ENCODE measurements at regions not wholly inside any gene's neighbourhood (a gene's known extent, or its start where the extent isn't known, plus 50 kb on each side); places are given as distances from the start of the nearest gene placed in this dataset.

DNA sequence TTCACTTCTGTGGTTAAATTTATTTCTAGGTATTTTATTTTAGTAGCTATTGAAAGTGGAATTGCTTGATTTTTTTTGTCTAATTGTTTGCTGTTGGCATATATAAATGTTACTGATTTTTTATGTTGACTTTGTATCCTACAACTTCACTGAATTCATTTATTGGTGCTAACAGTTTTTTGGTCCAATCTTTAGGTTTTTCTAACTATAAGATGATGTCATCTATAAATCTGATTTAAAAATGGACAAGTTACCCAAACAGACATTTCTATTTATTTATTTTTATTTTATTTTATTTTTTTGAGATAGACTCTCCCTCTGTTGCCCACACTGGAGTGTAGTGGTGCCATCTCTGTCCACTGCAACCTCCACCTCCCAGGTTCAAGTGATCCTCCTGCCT is 162.3 kb downstream of the COX7C start:
- DNase-seq (ENCODE audit: low spot score), result no peak

DNA sequence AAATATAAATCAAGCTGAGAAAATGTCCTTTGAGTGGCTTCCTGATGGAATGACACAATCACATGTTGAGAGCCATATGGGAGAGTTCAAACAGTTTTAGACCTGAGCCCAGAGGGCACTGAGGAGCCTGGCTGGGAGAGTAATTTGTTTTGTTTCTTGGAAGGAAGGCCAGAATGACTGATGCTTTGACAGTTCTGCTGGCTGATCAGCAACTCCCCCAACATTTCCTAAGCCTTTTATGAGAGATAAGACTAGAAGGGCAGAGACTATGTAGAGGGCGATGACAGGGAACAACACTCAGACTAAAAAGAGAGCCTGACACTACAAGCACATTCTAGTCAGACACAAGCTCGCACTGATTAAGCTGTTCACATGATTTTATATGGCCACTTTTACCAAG is 169.2 kb downstream of the COX7C start:
- no peak for DNase-seq (ENCODE audit: low spot score)

DNA sequence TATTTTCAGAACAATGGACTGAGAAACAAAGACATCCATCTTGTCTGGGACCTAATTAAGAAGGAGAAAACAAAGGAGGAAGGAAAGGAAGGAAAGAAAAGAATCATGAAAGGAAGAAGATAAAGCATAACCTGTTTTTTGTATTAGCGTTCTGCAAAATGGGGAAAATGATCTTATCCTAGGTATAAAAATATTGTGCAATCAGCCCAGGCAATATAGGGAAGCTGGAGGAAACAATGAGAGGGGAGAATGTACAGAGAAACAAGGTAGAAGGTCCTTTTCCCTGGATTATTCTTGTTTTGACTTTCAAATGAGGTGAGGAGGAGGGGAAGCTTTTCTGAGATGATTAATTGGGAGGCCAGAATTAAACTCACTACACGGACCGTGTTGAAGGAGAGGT is 177.9 kb downstream of the COX7C start:
- DNase-seq (ENCODE audit: low spot score), result no peak

DNA sequence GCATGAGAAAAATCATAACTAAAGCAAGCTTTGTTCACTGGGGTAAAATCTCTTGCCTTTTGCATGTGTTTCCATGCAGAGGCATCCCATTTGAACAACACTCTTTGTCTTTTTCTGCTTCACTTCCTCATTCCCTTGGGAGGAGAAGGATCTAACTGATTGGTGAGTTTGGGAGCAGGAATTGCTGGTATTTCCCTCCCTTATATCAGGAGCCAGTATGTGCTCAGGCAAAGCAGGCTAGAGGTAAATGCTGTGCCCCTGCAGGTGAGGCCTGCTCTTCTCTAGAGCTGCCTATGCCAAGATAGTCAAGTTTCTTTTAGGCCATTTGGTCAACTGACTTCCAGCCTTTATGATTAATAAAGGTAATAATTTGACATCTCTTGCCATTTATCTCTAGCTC is 179.9 kb downstream of the COX7C start:
- no peak for DNase-seq (ENCODE audit: low spot score)

DNA sequence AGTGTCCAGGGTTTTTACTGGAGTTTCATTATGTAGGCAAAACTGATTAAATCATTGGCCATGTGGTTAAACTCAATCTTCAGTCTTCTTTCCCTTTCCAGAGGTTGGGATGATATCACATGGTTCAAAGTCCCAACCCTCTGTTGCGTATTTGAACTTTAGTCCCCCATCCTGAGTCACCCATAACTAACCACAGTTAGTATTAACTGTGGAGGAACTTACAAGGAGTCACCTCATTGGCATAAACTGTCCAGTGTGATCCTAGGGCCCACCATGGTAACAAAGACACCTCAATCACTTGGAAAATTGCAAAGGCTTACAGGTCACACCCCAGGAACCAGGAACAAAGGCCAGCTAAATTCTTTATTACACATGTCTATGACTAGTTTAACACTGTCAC is 188.5 kb downstream of the COX7C start:
- DNase-seq (ENCODE audit: low spot score), result peak; percentile 63

DNA sequence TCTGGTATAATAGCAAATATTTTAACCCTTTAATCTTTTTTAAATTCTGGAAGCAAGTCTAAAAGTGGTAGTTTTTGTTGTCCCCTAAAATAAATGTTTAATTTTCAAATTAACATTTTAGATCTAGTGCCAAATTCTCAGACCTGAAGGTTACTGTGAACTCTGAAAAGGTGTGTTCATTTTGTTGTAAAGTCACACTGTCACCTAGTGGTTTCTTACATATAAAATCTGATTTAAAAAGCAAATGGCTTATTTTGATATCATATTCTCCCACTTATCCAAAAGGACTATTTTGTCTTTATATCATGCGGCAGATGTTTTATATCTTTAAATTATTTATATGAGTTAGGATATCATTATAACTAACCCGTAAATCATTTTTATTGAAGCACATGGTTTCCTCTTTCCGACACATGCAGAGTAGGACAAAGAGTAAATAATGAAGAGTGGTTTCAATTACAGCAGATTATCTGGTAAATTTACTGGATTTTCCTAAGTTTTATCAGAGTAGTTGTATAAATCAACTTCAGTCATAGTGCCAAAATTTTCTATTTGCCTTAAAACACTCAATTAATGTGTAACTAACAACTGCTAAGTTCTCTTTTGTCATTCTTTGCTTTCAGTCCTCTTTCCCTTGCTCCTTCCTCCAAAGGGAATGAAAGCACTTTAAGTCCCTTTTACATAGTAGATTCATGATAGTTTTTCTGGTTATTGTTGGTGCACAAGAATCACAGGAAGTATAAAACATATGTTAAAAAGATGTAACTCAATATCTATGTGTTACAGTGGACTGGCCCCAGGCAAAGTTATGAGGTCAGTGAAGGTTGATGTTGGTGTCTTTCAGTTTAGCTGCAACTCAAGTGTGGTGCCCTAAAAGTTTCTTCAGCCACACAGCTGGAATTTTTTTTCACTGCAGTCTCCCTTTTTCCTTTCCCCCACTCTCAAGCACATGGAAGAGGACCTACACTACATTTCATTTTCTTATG is 189.6 kb downstream of the COX7C start:
- no peak for DNase-seq (ENCODE audit: low spot score)

DNA sequence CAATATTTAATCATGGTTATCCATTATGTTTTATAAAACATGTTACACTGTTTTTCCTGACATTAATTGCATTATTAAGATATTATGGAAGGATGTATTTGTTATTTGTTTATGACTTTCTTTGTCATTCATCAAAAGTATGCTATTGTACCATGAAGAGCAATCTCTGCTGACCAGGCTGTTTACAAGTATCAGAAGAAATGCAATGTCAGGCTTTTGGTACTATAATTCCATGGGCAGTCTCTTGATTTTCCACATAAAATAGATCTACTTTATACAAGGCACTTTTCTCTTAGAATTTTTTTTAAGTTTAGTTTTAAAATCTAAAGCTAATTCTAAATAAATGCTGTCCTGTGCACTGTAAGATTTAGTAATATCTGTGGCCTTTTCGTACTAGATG is 196.6 kb downstream of the COX7C start:
- no peak for DNase-seq (ENCODE audit: low spot score)

DNA sequence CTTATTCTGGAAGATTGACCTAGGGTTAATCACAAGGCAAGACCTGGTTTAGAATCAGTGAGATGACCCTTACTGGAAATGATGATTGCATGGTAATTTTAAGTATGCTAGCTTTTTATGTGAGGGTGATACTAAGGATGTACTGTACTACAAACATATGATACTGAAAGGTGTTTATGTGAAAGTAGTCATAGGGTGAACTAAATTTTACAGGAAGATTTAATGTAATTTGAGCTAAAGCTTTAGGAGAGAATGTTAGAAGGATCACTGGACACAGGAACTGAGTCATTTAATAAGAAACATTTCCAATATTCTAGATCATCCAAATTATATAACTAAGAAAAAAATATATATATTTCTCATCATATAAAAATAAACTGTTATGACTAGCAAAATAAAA is 197.2 kb downstream of the COX7C start:
- DNase-seq (ENCODE audit: low spot score), result no peak

DNA sequence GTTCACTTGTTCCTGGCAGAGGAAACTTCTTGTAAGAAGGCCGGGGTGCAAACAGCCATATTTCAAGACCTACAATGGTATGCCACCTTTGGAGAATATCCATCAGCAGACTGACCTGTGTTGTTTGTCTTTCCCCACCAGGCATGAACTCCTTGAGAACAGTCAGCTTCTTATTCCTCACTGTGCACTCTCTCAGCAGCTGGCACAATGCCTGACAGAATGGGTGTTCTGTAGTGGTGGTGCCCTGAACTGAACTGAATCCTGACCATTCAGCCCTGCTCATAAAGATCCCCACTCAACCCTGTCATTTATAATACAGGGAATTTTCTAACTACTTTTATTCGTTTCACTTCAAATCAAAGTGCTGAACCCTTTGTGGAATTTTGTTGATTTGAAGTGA is 206.9 kb downstream of the COX7C start:
- DNase-seq (ENCODE audit: low spot score), result no peak

DNA sequence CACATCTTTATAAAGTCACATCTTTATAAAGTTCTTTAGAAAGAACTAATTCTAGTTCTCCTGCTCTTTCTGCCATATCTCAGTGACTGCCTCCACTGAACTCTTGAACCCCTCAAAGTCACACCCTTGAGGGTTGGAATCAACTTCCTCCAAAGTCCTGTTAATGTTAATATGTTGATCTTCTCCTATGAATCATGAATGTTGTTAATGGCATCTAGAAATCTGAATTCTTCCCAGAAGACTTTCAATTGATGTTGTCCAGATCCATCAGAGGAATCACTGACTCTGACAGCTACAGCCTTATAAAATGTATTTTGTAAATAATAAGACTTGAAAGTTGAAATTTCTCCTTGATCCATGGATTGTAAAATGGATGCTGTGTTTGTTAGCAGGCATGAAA is 213.4 kb downstream of the COX7C start:
- DNase-seq (ENCODE audit: low spot score), result no peak

DNA sequence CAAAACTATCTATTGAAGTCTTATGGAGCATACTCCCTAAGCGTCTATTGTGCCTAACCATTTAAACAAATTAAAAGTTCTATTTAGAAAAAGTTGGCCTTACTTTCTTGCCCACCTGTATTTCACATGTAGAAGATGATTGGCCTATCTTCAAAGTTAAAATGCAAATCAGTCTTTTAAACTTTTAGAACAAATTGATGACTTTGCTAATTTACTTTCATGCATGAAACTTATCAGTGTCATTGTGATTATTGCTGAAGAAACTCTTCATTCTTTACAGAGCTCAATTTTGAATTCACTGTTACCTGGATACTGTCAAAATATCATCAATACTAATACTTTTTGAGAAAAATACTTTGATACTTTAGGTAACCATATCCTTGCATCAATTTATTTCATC is 216.1 kb downstream of the COX7C start:
- DNase-seq (ENCODE audit: low spot score), result no peak

DNA sequence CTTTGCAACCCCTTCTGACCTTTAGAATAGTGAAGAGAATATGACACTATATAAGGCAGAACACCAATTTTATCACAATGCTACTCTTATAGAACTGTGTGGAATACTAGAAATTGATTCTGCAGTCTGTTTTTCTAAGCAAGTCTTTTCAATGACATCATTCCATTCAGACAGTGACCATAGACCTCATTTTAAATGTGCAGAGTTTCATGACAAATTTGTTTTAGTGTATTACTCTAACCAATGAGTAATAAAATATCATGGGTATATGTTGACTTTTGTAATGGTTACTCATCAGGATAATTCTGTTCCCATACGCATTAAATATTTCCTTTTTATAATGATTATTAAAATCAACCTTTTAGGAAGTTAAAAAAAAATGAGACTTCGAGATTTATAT is 219.9 kb downstream of the COX7C start:
- DNase-seq (ENCODE audit: low spot score), result no peak

DNA sequence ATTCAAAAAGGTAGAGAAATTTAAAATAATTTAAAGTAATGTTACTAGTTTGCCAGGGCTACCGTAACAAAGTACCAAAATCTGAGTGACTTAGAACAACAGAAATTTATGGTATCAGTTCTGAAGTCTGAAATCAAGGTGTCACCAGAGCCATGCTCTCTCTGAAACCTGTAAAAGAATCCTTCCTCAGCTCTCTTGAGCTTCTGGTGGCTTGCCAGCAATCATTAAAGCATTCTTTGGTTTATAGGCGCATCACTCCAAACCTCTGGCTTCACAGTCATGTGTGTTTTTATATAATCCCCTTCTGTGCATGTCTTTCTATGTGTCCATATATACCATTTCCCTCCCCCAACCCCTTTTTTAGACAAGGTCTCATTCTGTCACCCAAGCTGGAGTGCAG is 220.3 kb downstream of the COX7C start:
- no peak for DNase-seq (ENCODE audit: low spot score)

DNA sequence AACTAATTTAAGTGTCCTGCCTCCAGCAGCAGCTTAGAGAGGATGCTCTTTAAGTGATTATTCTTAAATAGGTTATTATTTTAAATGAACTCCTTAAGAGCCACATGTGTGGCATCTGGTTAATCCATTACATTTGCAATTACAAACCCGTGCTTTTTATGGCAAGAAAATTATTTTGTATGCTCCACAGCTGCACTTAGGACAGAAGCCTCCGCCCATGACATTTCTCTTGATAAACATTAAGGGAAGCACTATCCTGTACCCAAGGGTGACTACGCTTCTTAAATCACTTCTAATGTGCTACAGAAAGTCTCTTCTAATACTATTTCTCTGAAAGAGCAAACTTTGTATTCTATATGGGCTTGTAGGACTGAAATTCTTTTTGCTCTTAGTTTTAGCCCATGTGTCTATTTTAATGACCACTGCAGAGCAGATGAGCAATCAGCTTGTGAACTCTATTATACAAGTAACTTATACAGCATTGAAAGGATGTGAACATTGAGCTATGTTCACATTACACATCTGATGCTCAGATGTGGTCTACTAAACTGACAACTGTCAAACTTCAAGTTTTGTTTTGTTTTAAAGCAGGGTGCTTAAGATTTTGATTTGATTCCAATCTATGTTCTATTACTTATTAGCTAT is 223.4 kb downstream of the COX7C start:
- DNase-seq (ENCODE audit: low spot score), result no peak

DNA sequence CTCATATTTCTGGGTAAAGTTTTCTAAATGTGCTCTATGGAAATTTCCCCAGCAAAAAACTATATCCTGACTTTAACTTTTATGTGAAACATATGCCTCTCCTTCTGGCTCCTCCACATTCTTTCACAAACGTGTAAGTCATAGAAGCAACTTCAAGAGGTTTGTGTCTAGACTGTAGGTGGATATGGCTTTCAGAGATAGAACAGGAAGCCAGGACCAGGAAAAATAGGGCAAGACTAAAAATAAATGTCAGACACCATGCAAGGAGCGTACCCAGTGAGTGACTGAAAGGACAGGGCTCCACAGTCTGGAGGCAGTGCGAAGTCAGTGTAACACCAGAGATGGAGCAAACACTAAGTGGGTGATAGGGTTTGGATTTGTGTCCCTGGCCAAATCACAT is 240.7 kb downstream of the COX7C start:
- no peak for DNase-seq (ENCODE audit: low spot score)

DNA sequence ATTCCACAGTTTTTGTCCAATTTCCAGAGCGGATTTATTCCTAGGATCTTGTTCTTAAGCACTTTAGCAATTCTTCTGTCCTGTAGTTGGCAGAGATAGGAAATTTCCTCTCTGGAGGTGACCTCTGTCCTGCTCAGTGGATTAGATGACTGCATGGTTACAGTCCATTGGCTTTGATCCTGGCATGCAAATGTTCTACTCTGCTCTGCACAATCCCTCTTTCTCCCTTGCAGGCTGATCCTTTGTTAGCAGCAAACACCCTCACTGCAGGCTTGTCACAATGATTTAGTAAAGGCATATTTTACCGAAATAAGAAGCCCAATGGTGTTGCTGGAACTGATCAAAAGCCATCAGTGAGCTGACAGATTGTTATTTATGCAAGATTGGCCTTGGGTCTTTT is 243.8 kb downstream of the COX7C start:
- no peak for DNase-seq (ENCODE audit: low spot score)

DNA sequence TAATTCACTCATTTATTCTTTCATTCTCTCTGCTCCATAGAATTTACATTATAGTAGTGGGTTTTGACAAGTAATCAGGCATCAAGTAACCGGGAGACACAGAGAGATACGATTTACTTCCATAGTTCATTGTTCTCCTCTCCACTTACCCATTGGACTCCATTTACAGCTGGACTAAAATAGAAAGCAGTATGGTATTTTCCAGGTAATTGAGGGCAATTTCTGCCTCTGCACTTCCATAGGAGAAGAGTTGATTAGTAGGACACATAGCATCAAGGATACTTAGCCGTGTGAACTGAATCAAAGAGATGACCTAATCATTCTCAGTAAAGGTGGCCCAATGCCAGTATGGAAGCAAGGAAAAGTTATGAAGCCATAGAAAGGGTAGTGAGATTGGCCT is 244.4 kb downstream of the COX7C start:
- no peak for DNase-seq (ENCODE audit: low spot score)

DNA sequence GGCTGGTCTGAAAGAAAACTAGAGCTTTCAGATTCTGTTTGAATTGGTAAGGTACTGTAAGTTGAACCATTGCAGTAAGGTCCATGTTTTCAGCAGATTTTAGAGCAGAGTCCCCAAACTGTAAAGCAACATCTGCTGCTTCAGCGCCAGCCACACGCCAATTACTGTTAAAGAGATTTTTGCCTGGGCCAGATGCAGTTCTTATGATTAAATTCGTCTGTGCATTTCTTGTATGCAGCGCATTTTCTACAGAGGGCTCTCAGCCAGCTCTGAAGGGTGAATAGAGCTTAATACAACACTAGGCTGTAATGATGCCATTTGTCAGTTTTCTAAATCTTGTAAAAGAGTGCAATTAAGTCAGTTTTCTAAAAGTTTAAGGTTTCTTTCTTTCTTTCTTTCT is 246.3 kb downstream of the COX7C start:
- no peak for DNase-seq (ENCODE audit: low spot score)

DNA sequence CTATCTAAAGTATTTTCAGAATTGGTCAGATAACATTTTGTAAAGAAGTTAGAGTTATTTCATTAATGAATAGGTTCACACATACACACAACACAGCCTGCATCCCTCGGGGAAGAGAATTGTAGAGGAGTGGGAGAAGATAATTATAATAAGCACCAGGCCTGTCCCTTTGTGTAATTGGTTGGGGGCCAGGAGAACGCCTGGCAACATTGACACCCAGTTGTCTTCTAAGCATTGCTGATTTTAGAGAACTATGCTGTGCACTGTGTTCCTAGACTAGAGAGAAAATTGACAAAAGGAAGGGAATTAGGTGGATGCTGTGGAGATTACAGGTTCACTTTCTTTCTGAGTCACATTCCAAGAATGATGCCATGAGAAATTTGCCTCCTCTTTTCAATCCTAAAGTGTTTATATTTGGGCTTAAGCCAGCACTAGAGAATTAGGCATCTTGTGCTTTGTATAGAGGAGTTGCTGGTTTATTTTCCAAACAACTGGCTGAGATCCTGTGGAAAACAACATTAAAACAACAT is 247.6 kb downstream of the COX7C start:
- no peak for DNase-seq (ENCODE audit: low spot score)

DNA sequence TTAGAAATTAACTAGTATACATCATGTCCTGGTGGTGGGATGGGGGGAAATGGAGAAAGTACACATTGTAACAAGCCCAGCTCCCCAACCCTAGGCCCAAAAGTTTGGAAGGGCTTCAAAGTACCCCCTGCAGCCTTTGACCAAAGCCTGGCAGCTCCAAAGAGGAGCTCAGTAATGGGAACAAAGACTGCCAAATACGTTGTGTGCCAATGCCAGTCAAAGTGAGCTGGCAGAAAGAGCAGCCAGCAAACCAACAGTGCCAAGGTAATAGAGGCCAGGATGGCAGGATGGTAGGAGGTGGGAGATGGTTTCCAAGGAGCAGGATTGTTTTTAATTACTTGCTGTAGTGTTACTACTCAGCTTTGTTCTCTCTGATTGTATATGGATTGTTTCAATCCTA is 248.3 kb downstream of the COX7C start:
- no peak for DNase-seq (ENCODE audit: low spot score)

DNA sequence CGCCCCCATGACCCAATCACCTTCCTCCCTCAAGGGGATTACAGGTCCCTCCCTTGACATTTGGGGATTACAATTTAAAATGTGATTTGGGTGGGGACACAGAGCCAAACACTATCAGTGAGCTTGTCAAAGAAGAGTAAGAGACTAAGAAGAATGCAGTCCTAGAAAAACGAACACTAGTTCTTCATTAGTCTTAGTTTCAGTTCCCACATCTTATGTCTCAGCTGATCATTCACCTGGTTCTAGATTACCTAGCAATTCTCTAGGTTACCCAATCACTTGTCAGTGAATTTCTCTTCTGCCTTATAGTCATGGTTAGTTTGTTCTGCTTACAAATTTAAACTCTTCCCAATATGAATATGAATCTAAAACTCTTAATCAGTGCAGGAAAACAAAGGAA is 251.5 kb downstream of the COX7C start:
- no peak for DNase-seq (ENCODE audit: low spot score)

DNA sequence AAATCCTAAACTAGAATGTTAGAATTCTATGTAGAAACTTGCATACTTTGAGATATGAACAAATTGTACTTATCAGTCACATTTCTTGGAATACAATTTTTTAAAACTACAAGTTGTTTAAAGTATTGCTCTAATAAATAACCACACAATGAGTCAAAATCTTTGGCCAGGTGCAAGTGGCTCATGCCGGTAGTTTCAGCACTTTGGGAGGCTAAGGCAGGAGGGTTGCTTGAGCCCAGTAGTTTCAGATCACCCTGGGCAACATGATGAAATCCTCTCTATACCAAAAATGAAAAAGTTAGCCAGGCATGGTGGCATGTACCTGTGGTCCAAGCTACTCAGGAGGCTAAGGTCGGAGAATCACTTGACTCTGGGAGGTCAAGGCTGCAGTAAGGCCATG is 257.8 kb downstream of the COX7C start:
- DNase-seq (ENCODE audit: low spot score), result no peak

DNA sequence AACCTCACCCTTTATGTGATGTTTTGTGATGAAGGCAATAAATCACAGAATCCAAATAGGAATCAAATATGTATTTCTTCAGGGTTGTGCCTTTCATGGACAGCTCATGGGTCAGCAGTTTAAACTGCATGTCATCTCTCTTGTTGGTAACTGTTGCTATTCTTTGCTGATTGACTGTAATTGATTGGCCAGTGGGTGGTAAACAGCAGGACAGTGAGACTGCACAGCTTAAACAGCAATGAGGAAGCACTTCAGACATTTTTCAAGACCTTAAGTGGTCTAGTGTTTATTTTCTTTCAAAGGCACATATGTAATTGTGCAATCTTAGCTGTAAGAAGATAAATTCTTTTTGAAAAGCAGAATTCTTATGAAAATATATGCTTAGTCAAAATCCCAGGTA is 260.5 kb downstream of the COX7C start:
- no peak for DNase-seq (ENCODE audit: low spot score)
